HepG2 (cell line): ENCODE measurements at regions not wholly inside any gene's neighbourhood (a gene's known extent, or its start where the extent isn't known, plus 50 kb on each side); places are given as distances from the start of the nearest gene placed in this dataset.

Experiments used
- ATAC-seq: fragments of 200-7000 bp; cut with Tn5 transposase; 3 replicates; pipeline ENCODE4 v1.9.1; 2020; ENCODE audit warnings: mild to moderate bottlenecking, moderate library complexity
- BruUV-seq: library from RNA; stranded (reverse); fragments of 400-500 nt; replicated peaks from 2 replicates; lab custom pipeline; 2021; lab: Mats Ljungman, UMichigan
- CTCF ChIA-PET: fragments of 300-600 bp; formaldehyde crosslinking; extraction: SDS; loops from one replicate; lab custom pipeline; 2021; ENCODE audit warnings: low total read pairs, inconsistent platforms, low intra/inter-chr PET ratio; lab: Yijun Ruan, JAX
- POLR2A ChIA-PET: fragments of 350-600 bp; sonication (Branson Sonifier 250); formaldehyde crosslinking; loops from one replicate; lab custom pipeline; 2020; ENCODE audit warnings: antibody characterized with exemption, inconsistent platforms; lab: Yijun Ruan, JAX
- DNase-seq: peaks from one replicate; pipeline ENCODE4 v3.0.0-alpha.2; 2015; ENCODE audit warnings: low spot score
- FAIRE-seq: peaks from 3 replicates; lab custom pipeline; 2011; peaks lifted over from hg19 to GRCh38; lab: Jason Lieb, UNC
- H2AFZ ChIP-seq: one replicate; pipeline ENCODE4 v1.6.1; 2011; ENCODE audit warnings: low read length, inconsistent platforms
- H3K27ac ChIP-seq: fragments of 300-600 bp; 3 replicates; pipeline ENCODE4 v1.8.0; 2011; ENCODE audit warnings: mixed run types, mild to moderate bottlenecking, mixed read lengths, low read length, inconsistent platforms; ENCODE audit not compliant: insufficient read depth; ENCODE audit errors: extremely low read length
- H3K27me3 ChIP-seq, 2 experiments: fragments of 200-600 bp in 1 of 2; 2 replicates in 1 of 2; 3 replicates in 1 of 2; pipeline versions ENCODE4 v1.6.0 to v1.8.0; 2011; ENCODE audit warnings: low read length in 2 of 2, mild to moderate bottlenecking in 2 of 2, moderate library complexity in 2 of 2, inconsistent platforms in 1 of 2; ENCODE audit not compliant: insufficient read depth in 2 of 2, control insufficient read depth in 1 of 2
- H3K36me3 ChIP-seq, 2 experiments: fragments of 200-600 bp in 1 of 2; replicated peaks in 1 of 2; 2 replicates in 1 of 2; 3 replicates in 1 of 2; pipeline versions ENCODE4 v1.5.1 to v1.8.0; 2011; ENCODE audit warnings: low read length in 2 of 2, inconsistent platforms in 1 of 2; ENCODE audit not compliant: insufficient read depth in 2 of 2, control insufficient read depth in 1 of 2
- H3K4me1 ChIP-seq: 2 replicates; pipeline ENCODE4 v1.5.1; 2012; ENCODE audit warnings: low read length, inconsistent platforms; ENCODE audit not compliant: insufficient read depth
- H3K4me2 ChIP-seq: 2 replicates; pipeline ENCODE4 v1.6.0; 2011; ENCODE audit warnings: low read depth, low read length, inconsistent platforms
- H3K4me3 ChIP-seq, 3 experiments: fragments of 200-600 bp in 1 of 3; sonication (generic), shearing (Covaris generic) in 1 of 3; replicated peaks in 1 of 3; 2 replicates each; pipeline ENCODE4 v1.5.1; 2011 to 2016; ENCODE audit warnings: low read length in 3 of 3, inconsistent platforms in 2 of 3, low read depth in 2 of 3, mild to moderate bottlenecking in 2 of 3, control low read depth in 1 of 3, mixed read lengths in 1 of 3; ENCODE audit not compliant: insufficient read depth in 1 of 3
- H3K79me2 ChIP-seq: one replicate; pipeline ENCODE4 v1.6.1; 2011; ENCODE audit warnings: low read length, inconsistent platforms; ENCODE audit not compliant: insufficient read depth
- H3K9ac ChIP-seq: 2 replicates; pipeline ENCODE4 v1.6.0; 2011; ENCODE audit warnings: mild to moderate bottlenecking, low read depth, low read length, inconsistent platforms; ENCODE audit not compliant: insufficient read depth
- H3K9me3 ChIP-seq: 2 replicates; pipeline ENCODE4 v1.5.1; 2012; ENCODE audit warnings: mild to moderate bottlenecking, low read length
- H4K20me1 ChIP-seq: 2 replicates; pipeline ENCODE4 v1.6.0; 2011; ENCODE audit warnings: inconsistent platforms, mild to moderate bottlenecking, low read length, moderate library complexity; ENCODE audit not compliant: insufficient read depth
- AKAP8 ChIP-seq: sonication (generic); formaldehyde crosslinking; IDR thresholded peaks from 2 replicates; pipeline ENCODE4 v1.5.1; 2020; ENCODE audit warnings: mild to moderate bottlenecking, missing genetic modification reagents
- GPN1 ChIP-seq: sonication (generic); formaldehyde crosslinking; IDR thresholded peaks from 2 replicates; pipeline ENCODE4 v1.5.1; 2020; ENCODE audit warnings: missing genetic modification reagents, borderline replicate concordance
- HOXA7 ChIP-seq: sonication (generic); formaldehyde crosslinking; IDR thresholded peaks from 2 replicates; pipeline ENCODE4 v1.8.1; 2022; ENCODE audit warnings: mild to moderate bottlenecking, missing genetic modification reagents, moderate library complexity
- KLF16 ChIP-seq, 2 experiments: sonication (generic) in 1 of 2; formaldehyde crosslinking in 1 of 2; IDR thresholded peaks; 2 replicates each; pipeline versions ENCODE4 v1.6.1 to v1.8.0; 2016 to 2023; ENCODE audit warnings: missing genetic modification reagents in 2 of 2, missing compliant biosample characterization in 1 of 2
- MXI1 ChIP-seq: IDR thresholded peaks from 3 replicates; pipeline ENCODE4 v1.6.1; 2012; ENCODE audit warnings: low read depth, low read length, inconsistent platforms, borderline replicate concordance
- SALL2 ChIP-seq: sonication (generic); formaldehyde crosslinking; IDR thresholded peaks from 2 replicates; pipeline ENCODE4 v1.8.1; 2023; ENCODE audit warnings: mild to moderate bottlenecking, missing genetic modification reagents, inconsistent platforms
- SSRP1 ChIP-seq: IDR thresholded peaks from 2 replicates; pipeline ENCODE4 v1.6.1; 2016; ENCODE audit warnings: control low read depth
- ZFP36 ChIP-seq: fragments of 150-350 bp; IDR thresholded peaks from 2 replicates; pipeline ENCODE4 v1.6.1; 2018; ENCODE audit warnings: borderline replicate concordance, low read length, low read depth; ENCODE audit not compliant: partially characterized antibody
- ZNF329 ChIP-seq: sonication (generic); formaldehyde crosslinking; IDR thresholded peaks from 2 replicates; pipeline ENCODE4 v1.9.0; 2021; ENCODE audit warnings: low read depth, mild to moderate bottlenecking, missing genetic modification reagents
- ZNF335 ChIP-seq: sonication (generic); formaldehyde crosslinking; IDR thresholded peaks from 2 replicates; pipeline ENCODE4 v1.4.0; 2020; ENCODE audit warnings: missing genetic modification reagents
- ZNF557 ChIP-seq: sonication (generic); formaldehyde crosslinking; IDR thresholded peaks from 2 replicates; pipeline ENCODE4 v1.4.0; 2020; ENCODE audit warnings: missing genetic modification reagents
- ZSCAN30 ChIP-seq: sonication (generic); formaldehyde crosslinking; IDR thresholded peaks from 2 replicates; pipeline ENCODE4 v1.5.0; 2020; ENCODE audit warnings: mild to moderate bottlenecking, missing genetic modification reagents
- WGBS: methylation state at CpG from one replicate; pipeline ENCODE4 v1.1.6; 2017; ENCODE audit warnings: low lambda C conversion rate; 5-methylcytosine and 5-hydroxymethylcytosine counted together
- in situ Hi-C: cut with HindIII; loops from 2 replicates; pipeline ENCODE4 v1.10.0; 2017; ENCODE audit warnings: low pct_unique_long_range_greater_than_20kb; ENCODE audit not compliant: extremely low pct_ligation_motif_present
- intact Hi-C: fragments of 100-400 bp; cut with micrococcal nuclease; formaldehyde crosslinking; loops from one replicate; pipeline ENCODE4 v1.10.0; 2022; ENCODE audit not compliant: unreplicated experiment
- TF ChIP-seq, protein P1 (sequence below): sonication (generic); formaldehyde crosslinking; IDR thresholded peaks from 2 replicates; pipeline ENCODE4 v1.4.0; 2020; ENCODE audit warnings: missing genetic modification reagents, borderline replicate concordance
- TF ChIP-seq, protein P2 (sequence below): IDR thresholded peaks from 2 replicates; pipeline ENCODE4 v1.6.1; 2018; ENCODE audit warnings: missing genetic modification reagents, mild to moderate bottlenecking, missing compliant biosample characterization
- TF ChIP-seq, protein P3 (sequence below): sonication (generic); formaldehyde crosslinking; IDR thresholded peaks from 2 replicates; pipeline ENCODE4 v1.4.0; 2020; ENCODE audit warnings: missing genetic modification reagents, borderline replicate concordance
- TF ChIP-seq, protein P4 (sequence below): sonication (generic); formaldehyde crosslinking; IDR thresholded peaks from 2 replicates; pipeline ENCODE4 v1.8.0; 2022; ENCODE audit warnings: missing genetic modification reagents, low read depth, mild to moderate bottlenecking, borderline replicate concordance

DNA sequence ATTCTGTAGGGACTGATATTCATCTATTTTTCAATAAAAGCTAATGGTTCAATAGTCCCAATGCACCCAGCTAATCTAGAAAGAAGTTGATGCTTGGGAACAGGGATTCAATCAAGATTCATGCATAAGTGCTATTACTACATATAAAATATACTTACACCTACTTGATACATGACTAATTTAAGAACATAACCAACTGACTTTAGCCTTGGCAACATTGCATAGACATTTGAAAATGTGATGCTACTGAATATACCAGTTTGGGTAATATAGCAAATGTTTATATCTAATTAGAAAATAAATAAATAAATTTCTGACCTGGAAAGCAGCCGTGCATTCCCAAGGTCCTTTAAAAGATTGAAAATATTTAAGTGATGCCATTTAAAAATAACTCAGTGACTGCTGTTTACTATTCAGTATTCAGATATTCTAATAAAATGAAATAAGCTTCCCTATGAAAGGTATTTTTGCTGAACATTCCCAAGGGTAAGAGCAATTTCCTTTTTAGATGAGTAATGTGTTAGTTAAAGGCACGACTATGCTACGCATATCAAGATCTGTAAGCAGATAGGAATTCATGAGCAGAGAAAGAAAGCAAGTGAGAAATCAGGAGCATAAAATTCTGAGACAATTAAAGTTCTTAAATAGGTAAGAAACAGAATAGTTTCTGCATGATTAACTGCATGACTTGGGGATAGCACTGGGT is 160.6 kb upstream of the SYT1 start:
- no peak overlapping the region for H3K27ac ChIP-seq
- H4K20me1 ChIP-seq = no peaks in the 10 kb centered on the region
- H3K27me3 ChIP-seq = no peaks in the 10 kb centered on the region
- CTCF ChIA-PET = no interaction called here
- ATAC-seq (no peak), DNase-seq (no peak), FAIRE-seq (no peak)
- no peak overlapping the region for H3K4me2 ChIP-seq
- no peak overlapping the region for H3K4me3 ChIP-seq
- H2AFZ ChIP-seq = no peak overlapping the region
- POLR2A ChIA-PET = no interaction called here
- WGBS = under 1% methylated on average over 3 of the region's 3 CpGs
- no peaks in the 10 kb centered on the region for H3K36me3 ChIP-seq
- BruUV-seq = no TSS peak
- H3K79me2 ChIP-seq = no peaks in the 10 kb centered on the region
- intact Hi-C loops (no loop called here), in situ Hi-C loops (no loop called here)
- H3K9me3 ChIP-seq = no peaks in the 10 kb centered on the region
- no peak overlapping the region for H3K9ac ChIP-seq
- H3K4me1 ChIP-seq = no peaks in the 10 kb centered on the region
- TF ChIP-seq ZSCAN30 (CRISPR knock-in tag) = no peak
- no peak for TF ChIP-seq SSRP1
- TF ChIP-seq, protein P1, sequence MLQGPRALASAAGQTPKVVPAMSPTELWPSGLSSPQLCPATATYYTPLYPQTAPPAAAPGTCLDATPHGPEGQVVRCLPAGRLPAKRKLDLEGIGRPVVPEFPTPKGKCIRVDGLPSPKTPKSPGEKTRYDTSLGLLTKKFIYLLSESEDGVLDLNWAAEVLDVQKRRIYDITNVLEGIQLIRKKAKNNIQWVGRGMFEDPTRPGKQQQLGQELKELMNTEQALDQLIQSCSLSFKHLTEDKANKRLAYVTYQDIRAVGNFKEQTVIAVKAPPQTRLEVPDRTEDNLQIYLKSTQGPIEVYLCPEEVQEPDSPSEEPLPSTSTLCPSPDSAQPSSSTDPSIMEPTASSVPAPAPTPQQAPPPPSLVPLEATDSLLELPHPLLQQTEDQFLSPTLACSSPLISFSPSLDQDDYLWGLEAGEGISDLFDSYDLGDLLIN = no peak
- TF ChIP-seq ZNF335 (CRISPR knock-in tag) = no peak
- TF ChIP-seq, protein P2, sequence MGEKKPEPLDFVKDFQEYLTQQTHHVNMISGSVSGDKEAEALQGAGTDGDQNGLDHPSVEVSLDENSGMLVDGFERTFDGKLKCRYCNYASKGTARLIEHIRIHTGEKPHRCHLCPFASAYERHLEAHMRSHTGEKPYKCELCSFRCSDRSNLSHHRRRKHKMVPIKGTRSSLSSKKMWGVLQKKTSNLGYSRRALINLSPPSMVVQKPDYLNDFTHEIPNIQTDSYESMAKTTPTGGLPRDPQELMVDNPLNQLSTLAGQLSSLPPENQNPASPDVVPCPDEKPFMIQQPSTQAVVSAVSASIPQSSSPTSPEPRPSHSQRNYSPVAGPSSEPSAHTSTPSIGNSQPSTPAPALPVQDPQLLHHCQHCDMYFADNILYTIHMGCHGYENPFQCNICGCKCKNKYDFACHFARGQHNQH = no peak
- TF ChIP-seq ZNF557 (CRISPR knock-in tag) = no peak
- TF ChIP-seq, protein P3, sequence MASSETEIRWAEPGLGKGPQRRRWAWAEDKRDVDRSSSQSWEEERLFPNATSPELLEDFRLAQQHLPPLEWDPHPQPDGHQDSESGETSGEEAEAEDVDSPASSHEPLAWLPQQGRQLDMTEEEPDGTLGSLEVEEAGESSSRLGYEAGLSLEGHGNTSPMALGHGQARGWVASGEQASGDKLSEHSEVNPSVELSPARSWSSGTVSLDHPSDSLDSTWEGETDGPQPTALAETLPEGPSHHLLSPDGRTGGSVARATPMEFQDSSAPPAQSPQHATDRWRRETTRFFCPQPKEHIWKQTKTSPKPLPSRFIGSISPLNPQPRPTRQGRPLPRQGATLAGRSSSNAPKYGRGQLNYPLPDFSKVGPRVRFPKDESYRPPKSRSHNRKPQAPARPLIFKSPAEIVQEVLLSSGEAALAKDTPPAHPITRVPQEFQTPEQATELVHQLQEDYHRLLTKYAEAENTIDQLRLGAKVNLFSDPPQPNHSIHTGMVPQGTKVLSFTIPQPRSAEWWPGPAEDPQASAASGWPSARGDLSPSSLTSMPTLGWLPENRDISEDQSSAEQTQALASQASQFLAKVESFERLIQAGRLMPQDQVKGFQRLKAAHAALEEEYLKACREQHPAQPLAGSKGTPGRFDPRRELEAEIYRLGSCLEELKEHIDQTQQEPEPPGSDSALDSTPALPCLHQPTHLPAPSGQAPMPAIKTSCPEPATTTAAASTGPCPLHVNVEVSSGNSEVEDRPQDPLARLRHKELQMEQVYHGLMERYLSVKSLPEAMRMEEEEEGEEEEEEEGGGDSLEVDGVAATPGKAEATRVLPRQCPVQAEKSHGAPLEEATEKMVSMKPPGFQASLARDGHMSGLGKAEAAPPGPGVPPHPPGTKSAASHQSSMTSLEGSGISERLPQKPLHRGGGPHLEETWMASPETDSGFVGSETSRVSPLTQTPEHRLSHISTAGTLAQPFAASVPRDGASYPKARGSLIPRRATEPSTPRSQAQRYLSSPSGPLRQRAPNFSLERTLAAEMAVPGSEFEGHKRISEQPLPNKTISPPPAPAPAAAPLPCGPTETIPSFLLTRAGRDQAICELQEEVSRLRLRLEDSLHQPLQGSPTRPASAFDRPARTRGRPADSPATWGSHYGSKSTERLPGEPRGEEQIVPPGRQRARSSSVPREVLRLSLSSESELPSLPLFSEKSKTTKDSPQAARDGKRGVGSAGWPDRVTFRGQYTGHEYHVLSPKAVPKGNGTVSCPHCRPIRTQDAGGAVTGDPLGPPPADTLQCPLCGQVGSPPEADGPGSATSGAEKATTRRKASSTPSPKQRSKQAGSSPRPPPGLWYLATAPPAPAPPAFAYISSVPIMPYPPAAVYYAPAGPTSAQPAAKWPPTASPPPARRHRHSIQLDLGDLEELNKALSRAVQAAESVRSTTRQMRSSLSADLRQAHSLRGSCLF (CRISPR knock-in tag) = no peak
- no peak for TF ChIP-seq HOXA7
- TF ChIP-seq, protein P4, sequence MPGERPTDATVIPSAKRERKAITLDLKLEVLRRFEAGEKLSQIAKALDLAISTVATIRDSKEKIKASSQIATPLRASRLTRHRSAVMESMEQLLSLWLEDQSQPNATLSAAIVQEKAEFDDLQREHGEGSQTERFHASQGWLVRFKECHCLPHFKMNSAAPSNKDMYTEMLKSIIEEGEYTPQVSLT (CRISPR knock-in tag) = no peak
- no peak for TF ChIP-seq SALL2 (CRISPR knock-in tag)
- no peak for TF ChIP-seq KLF16 (CRISPR knock-in tag; IDR thresholded peaks at IDR 0.05)
- no peak for TF ChIP-seq GPN1 (CRISPR knock-in tag)
- TF ChIP-seq AKAP8 (CRISPR knock-in tag) = no peak
- no peak for TF ChIP-seq MXI1
- TF ChIP-seq ZNF329 (CRISPR knock-in tag) = no peak
- no peak for TF ChIP-seq ZFP36
